SK-N-MC (cell line): ENCODE measurements at regions not wholly inside any gene's neighbourhood (a gene's known extent, or its start where the extent isn't known, plus 50 kb on each side); places are given as distances from the start of the nearest gene placed in this dataset.

Experiments
- EZH2 ChIP-seq: fragments of 200-600 bp; sonication (generic); IDR thresholded peaks from one replicate; pipeline ENCODE4 v1.6.1; 2017; ENCODE audit warnings: antibody characterized with exemption
- FOXP2 ChIP-seq: optimal IDR thresholded peaks from 2 replicates; pipeline ENCODE3; 2011; ENCODE audit warnings: mild to moderate bottlenecking, moderate library complexity; ENCODE audit not compliant: insufficient read depth; ENCODE audit errors: extremely low read length, control extremely low read depth
- POLR2AphosphoS5 ChIP-seq: IDR thresholded peaks from 2 replicates; pipeline ENCODE4 v1.6.1; 2012; ENCODE audit warnings: mild to moderate bottlenecking, low read depth, low read length, borderline replicate concordance

- TF ChIP-seq EZH2, result no peak
- TF ChIP-seq POLR2AphosphoS5, result no peak
- TF ChIP-seq FOXP2, result no peak
Measured at GRCh38 chr19:30666301-30666803, 294.2 kb downstream of the ZNF536 start.
